Fibroblast of lung (primary cell): ENCODE measurements at regions not wholly inside any gene's neighbourhood (a gene's known extent, or its start where the extent isn't known, plus 50 kb on each side); places are given as distances from the start of the nearest gene placed in this dataset.
A peak's percentile ranks its signal among the peaks of the same experiment; 100 is the strongest.

Experiments
- DNase-seq, 2 donors: peaks; one replicate each; pipeline versions ENCODE4 v3.0.0 to v3.0.0-alpha.2; 2010; ENCODE audit warnings: low read depth in 2 of 2
- H2AFZ ChIP-seq: 2 replicates; pipeline ENCODE4 v1.5.1; 2012; ENCODE audit warnings: low read length, control low read depth, inconsistent platforms
- H3K27ac ChIP-seq: 2 replicates; pipeline ENCODE4 v1.5.1; 2011; ENCODE audit warnings: low read length, control low read depth; ENCODE audit not compliant: insufficient read depth
- H3K27me3 ChIP-seq: 2 replicates; pipeline ENCODE4 v1.5.1; 2011; ENCODE audit warnings: mild to moderate bottlenecking, low read length; ENCODE audit not compliant: control insufficient read depth, insufficient read depth
- H3K36me3 ChIP-seq: 2 replicates; pipeline ENCODE4 v1.5.1; 2011; ENCODE audit warnings: low read length; ENCODE audit not compliant: control insufficient read depth, insufficient read depth
- H3K4me1 ChIP-seq: 2 replicates; pipeline ENCODE4 v1.5.1; 2011; ENCODE audit warnings: low read length; ENCODE audit not compliant: control insufficient read depth, insufficient read depth; ENCODE audit errors: extremely low read depth
- H3K4me2 ChIP-seq: 2 replicates; pipeline ENCODE4 v1.5.1; 2011; ENCODE audit warnings: low read length, control low read depth; ENCODE audit not compliant: insufficient read depth; ENCODE audit errors: extremely low read depth
- H3K4me3 ChIP-seq, 4 experiments: fragments of 200-600 bp in 1 of 4; sonication (generic) in 1 of 4; replicated peaks in 1 of 4; 2 replicates each; pipeline ENCODE4 v1.5.1; 2011 to 2016; ENCODE audit warnings: low read length in 4 of 4, low read depth in 3 of 4, mild to moderate bottlenecking in 3 of 4, control low read depth in 2 of 4, inconsistent platforms in 1 of 4, mixed read lengths in 1 of 4; ENCODE audit not compliant: insufficient read depth in 1 of 4; ENCODE audit errors: control extremely low read depth in 1 of 4
- H3K79me2 ChIP-seq: 2 replicates; pipeline ENCODE4 v1.5.1; 2012; ENCODE audit warnings: mild to moderate bottlenecking, low read length, inconsistent platforms; ENCODE audit not compliant: control insufficient read depth, insufficient read depth
- H3K9ac ChIP-seq: 2 replicates; pipeline ENCODE4 v1.5.1; 2011; ENCODE audit warnings: mild to moderate bottlenecking, low read length, control low read depth; ENCODE audit not compliant: insufficient read depth
- H3K9me3 ChIP-seq: 2 replicates; pipeline ENCODE4 v1.5.1; 2012; ENCODE audit warnings: low read depth, low read length; ENCODE audit not compliant: control insufficient read depth, insufficient read depth
- H4K20me1 ChIP-seq: 2 replicates; pipeline ENCODE4 v1.5.1; 2011; ENCODE audit warnings: low read length; ENCODE audit not compliant: control insufficient read depth, insufficient read depth; ENCODE audit errors: extremely low read depth
- EZH2 ChIP-seq: IDR thresholded peaks from 2 replicates; pipeline ENCODE4 v1.5.1; 2012; ENCODE audit warnings: low read length, control low read depth, mild to moderate bottlenecking; ENCODE audit errors: missing control alignments
- TF ChIP-seq, protein P1 (sequence below), 2 donors: IDR thresholded peaks in 1 of 2; conservative IDR thresholded peaks in 1 of 2; 1 replicate in 1 of 2; 2 replicates in 1 of 2; pipeline ENCODE4 v1.5.1; 2011 to 2012; ENCODE audit warnings: low read length in 2 of 2, control low read depth in 1 of 2, inconsistent platforms in 1 of 2, low read depth in 1 of 2, mild to moderate bottlenecking in 1 of 2

DNA sequence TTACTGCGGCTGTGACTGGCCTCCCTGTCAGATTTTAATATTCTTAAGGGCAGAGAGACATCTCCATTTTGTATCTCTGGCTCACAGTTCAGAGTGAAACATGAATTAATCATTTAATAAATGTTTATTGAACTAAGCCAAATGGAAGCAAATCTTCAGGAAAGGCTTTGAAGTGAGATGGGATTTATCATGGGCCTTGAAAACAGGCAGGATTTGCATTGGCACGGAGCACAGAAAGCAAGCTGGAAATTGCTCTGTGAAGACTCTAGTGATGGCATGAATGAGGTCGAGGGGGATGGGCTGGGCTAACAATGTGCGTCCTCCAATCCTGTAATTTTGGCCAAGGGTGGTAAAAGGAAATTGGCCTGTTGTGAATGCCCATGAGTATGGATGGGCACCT, 369.8 kb upstream of the SOX11 start:
- Histone ChIP-seq H3K4me3 (no peak overlapping the region), H3K9ac (no peak overlapping the region), H3K9me3 (no peaks in the 10 kb centered on the region), H3K4me2 (no peak overlapping the region), H3K4me1 (no peaks in the 10 kb centered on the region), H3K36me3 (no peaks in the 10 kb centered on the region), H4K20me1 (no peaks in the 10 kb centered on the region), H3K79me2 (no peaks in the 10 kb centered on the region), H3K27ac (no peak overlapping the region), H2AFZ (no peak overlapping the region), H3K27me3 (no peaks in the 10 kb centered on the region)
- peak in 1 of 2 donors; percentile 2 for DNase-seq
- TF ChIP-seq EZH2, result no peak
- TF ChIP-seq, protein P1, sequence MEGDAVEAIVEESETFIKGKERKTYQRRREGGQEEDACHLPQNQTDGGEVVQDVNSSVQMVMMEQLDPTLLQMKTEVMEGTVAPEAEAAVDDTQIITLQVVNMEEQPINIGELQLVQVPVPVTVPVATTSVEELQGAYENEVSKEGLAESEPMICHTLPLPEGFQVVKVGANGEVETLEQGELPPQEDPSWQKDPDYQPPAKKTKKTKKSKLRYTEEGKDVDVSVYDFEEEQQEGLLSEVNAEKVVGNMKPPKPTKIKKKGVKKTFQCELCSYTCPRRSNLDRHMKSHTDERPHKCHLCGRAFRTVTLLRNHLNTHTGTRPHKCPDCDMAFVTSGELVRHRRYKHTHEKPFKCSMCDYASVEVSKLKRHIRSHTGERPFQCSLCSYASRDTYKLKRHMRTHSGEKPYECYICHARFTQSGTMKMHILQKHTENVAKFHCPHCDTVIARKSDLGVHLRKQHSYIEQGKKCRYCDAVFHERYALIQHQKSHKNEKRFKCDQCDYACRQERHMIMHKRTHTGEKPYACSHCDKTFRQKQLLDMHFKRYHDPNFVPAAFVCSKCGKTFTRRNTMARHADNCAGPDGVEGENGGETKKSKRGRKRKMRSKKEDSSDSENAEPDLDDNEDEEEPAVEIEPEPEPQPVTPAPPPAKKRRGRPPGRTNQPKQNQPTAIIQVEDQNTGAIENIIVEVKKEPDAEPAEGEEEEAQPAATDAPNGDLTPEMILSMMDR (conservative IDR thresholded peaks at IDR 0.05 in 1 of 2, IDR thresholded peaks at IDR 0.05 in 1 of 2; ENCODE audit: low read depth in 1 of 2, low read length in 2 of 2), result no peak

DNA sequence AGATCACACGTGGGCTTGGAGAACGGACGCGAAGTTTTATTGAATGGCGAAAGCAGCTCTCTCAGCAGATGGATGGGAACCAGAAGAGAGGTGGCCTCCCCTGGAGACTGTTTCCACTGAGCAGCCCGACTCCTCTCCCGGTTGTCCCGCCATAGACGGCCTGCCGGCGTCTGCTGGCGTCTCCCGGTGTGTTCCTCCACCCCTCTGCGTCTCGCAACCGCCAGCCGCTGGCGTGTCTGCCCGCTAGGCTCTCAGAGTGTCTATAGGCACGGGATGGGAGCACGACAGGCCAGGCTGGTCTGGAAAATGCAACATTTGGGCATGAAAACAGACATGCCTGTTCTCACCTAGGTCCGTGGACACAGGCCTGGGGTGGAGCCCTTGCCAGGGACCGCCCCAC, 366.7 kb upstream of the SOX11 start:
- Histone ChIP-seq H2AFZ (no peak overlapping the region), H3K27me3 (no peaks in the 10 kb centered on the region), H4K20me1 (no peaks in the 10 kb centered on the region), H3K9ac (no peak overlapping the region), H3K9me3 (no peaks in the 10 kb centered on the region), H3K4me3 (no peak overlapping the region), H3K4me2 (no peak overlapping the region), H3K27ac (no peak overlapping the region), H3K36me3 (no peaks in the 10 kb centered on the region), H3K4me1 (no peaks in the 10 kb centered on the region), H3K79me2 (no peaks in the 10 kb centered on the region)
- TF ChIP-seq, protein P1 (conservative IDR thresholded peaks at IDR 0.05 in 1 of 2, IDR thresholded peaks at IDR 0.05 in 1 of 2; ENCODE audit: low read depth in 1 of 2, low read length in 2 of 2), result no peak
- TF ChIP-seq EZH2, result no peak
- no peak for DNase-seq

DNA sequence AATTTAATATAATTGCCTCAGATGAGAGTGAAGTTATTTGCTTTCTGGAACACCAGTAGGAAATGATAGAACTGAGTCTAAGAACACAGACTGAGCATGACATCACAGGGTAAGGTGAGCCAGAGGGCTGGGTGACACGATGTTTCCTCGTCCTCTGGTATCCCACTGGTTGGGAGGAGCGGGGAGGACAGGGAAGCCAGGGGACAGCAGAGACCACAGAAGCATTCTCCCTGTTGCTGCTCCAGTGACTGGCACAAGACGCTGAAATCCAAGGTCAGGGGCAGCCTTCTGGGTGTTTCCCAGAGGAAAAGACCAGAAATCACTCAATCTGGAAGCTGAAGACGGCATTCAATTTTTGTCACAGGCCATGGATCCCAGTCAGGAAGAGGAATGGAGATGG, 363.4 kb upstream of the SOX11 start:
- Histone ChIP-seq H3K27me3 (no peaks in the 10 kb centered on the region), H3K27ac (no peak overlapping the region), H3K9ac (no peak overlapping the region), H3K36me3 (no peaks in the 10 kb centered on the region), H4K20me1 (no peaks in the 10 kb centered on the region), H3K9me3 (no peaks in the 10 kb centered on the region), H3K4me1 (no peaks in the 10 kb centered on the region), H3K79me2 (no peaks in the 10 kb centered on the region), H2AFZ (no peak overlapping the region), H3K4me2 (no peak overlapping the region), H3K4me3 (no peak overlapping the region)
- TF ChIP-seq EZH2, result no peak
- TF ChIP-seq, protein P1 (conservative IDR thresholded peaks at IDR 0.05 in 1 of 2, IDR thresholded peaks at IDR 0.05 in 1 of 2; ENCODE audit: low read depth in 1 of 2, low read length in 2 of 2), result no peak
- no peak for DNase-seq
